Neural cell (in vitro differentiated cells): ENCODE measurements at regions not wholly inside any gene's neighbourhood (a gene's known extent, or its start where the extent isn't known, plus 50 kb on each side); places are given as distances from the start of the nearest gene placed in this dataset.

Experiments
- POLR2AphosphoS5 ChIP-seq: IDR thresholded peaks from 2 replicates; pipeline ENCODE4 v1.6.1; 2012
- TF ChIP-seq, protein P1 (sequence below): fragments of 450-650 bp; IDR thresholded peaks from 2 replicates; pipeline ENCODE4 v1.5.1; 2014; ENCODE audit warnings: antibody characterized with exemption, mild to moderate bottlenecking, moderate library complexity; ENCODE audit not compliant: poor library complexity, severe bottlenecking

DNA sequence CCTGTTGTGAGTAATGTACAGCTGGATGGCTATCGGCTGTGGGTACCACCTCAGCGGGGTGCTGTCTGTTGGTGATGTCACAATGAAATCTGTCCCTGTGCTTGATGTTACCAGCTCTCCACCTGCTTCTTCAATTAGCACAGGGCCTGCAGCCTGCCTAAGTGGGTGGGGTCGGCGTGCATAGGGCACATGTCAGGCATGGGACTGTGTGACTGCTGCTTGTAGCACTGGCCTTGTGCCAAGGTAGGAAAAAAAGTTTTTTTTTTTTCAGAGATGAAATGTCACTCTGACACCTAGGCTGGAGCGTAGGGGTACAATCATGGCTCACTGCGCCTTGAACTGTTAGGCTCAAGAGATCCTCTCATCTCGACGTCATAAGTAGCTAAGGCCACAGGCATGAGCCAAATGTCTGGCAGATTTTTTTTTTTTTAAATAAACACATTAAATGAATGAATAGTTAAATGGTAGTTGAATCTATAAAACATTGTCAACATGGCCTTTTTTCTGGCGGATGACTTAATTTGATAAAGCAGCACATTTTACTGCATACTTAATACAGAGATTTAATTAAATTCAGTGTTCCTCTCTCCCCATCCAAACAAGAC, 222.5 kb downstream of the NXNL2 start:
- no peak for TF ChIP-seq POLR2AphosphoS5
- TF ChIP-seq, protein P1, sequence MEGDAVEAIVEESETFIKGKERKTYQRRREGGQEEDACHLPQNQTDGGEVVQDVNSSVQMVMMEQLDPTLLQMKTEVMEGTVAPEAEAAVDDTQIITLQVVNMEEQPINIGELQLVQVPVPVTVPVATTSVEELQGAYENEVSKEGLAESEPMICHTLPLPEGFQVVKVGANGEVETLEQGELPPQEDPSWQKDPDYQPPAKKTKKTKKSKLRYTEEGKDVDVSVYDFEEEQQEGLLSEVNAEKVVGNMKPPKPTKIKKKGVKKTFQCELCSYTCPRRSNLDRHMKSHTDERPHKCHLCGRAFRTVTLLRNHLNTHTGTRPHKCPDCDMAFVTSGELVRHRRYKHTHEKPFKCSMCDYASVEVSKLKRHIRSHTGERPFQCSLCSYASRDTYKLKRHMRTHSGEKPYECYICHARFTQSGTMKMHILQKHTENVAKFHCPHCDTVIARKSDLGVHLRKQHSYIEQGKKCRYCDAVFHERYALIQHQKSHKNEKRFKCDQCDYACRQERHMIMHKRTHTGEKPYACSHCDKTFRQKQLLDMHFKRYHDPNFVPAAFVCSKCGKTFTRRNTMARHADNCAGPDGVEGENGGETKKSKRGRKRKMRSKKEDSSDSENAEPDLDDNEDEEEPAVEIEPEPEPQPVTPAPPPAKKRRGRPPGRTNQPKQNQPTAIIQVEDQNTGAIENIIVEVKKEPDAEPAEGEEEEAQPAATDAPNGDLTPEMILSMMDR = no peak
